Forelimb muscle (tissue), 1 donor: ENCODE measurements at regions not wholly inside any gene's neighbourhood (a gene's known extent, or its start where the extent isn't known, plus 50 kb on each side); places are given as distances from the start of the nearest gene placed in this dataset.
A peak's percentile ranks its signal among the peaks of the same experiment; 100 is the strongest.

Experiments used
- DNase-seq: peaks from one replicate; pipeline ENCODE4 v3.0.0-alpha.2; 2013; ENCODE audit warnings: low read depth

DNA sequence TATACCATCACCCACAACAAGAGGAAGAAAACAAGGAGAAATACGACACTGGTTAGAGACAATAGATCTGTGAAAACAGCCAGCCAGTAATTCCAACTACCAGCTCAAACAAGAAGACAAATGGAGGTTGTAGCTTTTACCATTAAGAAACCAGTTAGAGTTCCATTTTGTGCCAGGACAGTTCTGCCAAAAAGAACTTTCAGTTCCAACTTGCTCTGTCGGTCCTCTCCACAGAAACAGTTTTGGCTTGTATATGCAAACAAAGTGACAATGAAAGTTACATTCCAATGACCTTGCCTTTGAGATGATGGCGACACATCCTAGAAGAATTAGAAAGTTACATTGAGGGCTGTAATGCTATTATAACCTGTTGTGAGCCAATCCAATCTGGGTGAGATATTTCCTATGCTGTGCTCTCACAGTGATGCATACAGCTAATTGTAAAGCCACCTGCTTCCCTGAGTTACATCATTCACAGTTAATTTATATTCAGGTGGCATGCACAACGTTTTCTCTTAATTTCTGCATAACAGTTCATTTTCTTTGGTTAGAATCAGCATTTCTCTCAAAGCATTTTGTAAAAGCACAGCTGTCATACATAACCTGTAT is 1378.4 kb upstream of the PIK3C3 start:
- DNase-seq: no peak

DNA sequence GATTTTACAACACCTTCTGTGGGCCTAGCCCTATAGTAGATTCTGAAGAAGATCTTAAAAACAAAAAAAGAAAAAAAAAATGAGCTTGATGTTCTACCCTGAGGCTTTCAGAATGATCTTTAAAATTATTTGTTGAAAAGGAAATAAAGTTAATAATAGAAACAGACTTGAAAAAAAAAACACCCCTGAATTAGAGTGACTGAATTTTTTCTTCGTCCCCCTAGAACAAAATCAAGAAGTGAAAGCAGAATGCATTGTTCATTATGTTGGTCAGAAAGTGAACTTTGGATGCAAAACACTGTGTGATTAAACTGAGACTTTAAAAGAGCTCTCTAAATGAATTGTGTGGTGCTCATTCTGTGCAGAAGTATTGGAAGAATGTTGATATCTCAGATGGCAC is 1384.4 kb upstream of the PIK3C3 start:
- no peak for DNase-seq

DNA sequence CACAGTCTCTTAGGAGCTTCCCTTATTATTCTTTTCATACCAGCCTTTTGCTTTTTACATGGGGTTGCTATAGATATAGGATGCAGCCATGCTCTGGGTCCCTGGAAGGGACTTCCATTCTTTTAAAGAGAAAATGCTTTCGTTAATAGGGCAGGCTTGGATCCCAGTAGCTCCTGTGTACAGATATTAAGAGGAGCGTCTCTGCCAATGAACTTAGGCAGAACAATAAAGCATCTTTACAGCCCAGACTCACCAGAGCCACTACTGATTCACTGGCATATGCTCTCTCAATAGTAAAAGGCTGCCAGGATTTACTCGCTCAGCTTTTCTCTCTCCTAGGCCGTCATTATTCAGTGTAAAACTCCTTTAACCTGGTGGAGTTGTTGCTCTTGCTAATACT is 1385.4 kb upstream of the PIK3C3 start:
- no peak for DNase-seq

DNA sequence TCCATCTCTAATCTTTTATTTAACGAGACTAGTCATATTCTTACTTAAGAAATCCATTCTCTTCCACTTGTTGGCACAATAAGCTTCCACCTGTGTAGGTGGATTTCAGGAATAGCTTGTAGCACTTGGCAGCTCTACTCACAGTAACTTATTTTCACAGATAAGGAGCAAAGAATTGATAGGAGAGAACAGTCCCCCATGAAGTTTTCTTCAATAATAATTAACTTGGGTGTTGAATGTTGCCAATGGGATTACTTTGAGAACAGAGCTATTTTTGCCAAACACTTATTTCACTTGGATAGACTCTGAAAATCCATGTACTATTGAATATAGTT is 1388.6 kb upstream of the PIK3C3 start:
- no peak for DNase-seq

DNA sequence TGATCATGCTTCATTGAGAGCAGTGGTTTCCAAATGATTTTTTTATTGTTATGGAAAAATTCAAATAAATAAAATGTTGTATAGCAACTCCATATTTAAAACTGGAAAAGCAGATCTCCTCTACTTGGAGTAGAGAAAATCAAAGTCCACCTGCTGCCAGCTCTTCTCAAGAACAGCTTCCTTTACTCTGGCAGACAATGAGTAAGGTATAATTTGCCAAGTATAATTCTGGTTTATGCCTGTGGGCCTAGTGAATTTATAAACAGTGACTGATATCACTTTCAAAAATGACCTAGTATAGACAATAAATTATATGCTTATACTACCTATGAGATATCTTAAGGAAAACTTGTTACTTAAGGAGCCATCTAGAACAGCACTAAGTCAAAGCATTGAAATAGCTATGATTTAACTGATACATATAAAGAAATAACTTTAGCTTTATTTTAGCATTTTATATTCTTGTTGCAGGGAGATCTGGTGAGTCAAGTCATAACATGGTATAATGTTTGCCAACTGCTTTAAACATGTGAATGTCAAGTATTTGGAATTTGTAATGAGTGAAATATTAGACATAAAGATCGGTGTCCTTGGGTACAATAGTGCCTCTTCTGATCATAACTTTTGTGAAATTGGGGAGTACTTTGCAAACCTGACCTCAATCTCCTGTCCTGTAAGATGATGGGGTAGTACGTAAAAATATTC is 1389.1 kb upstream of the PIK3C3 start:
- no peak for DNase-seq

DNA sequence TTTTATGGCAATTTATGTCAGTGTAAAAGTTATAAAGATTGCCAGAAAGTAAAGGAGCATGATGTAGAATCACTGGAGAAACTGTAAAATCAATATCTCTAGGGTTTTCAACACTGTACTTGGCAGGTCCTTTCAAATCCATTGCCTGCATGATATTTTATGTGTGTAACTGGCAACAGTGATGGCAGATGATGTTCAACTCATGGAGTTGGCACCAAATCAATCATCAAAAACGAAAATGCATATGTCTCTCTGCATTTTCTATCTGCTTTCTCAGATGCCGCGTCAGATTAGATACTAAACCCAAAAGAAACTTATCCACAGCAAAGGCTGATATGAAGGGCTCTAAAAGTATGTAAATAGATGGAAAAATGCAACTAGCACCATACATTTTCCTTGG is 1395.5 kb upstream of the PIK3C3 start:
- no peak for DNase-seq

DNA sequence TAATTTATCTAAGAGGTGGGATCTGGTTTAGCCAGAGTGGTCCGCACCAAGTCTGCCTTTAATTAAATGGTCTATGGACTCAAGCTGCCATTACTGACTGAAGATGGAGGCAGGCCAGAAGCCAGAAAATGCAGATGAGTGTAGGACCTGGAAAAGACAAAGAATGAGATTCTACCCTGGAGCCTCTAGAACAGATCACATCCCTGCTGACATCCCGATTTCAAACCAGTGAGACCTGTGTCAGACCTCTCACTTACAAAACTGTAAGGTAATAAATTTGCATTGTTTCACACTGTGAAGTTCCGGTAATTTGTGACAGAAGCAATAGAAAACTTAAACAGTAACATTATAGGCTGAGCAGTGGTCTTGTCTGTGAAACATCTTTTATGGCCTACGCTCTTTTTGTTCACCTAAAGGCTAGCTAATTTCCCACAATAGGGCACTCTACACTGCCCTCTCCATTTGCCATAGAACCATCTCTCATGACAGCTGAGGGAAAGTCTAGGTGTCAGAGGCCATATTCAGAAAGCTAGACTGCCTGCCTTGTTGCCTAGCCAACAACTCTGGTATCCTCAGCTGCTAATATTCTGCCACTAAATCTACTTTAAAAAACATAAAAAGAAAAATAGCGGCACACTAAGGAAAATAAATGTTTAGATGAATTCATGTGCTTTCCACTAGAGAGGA is 1396.2 kb upstream of the PIK3C3 start:
- DNase-seq: no peak

DNA sequence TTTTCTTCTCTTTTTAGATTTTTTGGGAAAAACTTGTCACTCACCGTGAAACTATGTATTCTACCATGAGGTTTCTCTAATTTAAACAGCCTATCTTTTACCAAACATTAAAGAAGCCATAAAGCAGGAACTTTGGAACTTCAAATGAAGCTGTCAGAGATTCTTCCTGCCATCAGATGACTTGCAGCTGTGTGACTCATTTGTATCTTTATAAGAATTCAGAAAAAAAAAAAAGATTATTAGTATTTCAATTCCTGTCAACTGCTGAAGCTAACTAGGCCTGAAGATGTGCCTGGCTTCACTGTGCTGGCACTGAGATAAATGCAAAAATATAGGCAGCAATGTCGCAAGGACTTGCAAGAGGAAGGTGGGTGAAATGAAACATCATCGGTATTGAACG is 1399.1 kb upstream of the PIK3C3 start:
- no peak for DNase-seq

DNA sequence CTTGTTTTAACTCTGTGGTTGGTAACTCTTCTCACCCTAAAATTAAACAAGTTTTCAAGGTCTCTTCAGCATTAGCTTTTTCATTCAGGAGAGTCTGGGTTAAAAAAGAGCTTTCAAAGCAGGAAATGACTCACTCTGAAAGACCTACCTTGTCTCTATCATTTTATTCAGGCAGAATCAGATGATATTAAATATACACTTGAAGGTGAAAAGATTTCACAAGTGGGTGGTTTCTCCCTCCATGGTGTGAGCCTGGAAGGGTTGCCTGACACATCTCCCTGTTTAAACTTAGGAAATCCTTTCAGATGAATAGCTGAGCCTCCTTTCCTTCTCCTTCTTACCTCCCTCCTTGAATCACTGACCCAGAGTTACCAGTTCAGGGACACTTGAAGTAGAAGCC is 1402.0 kb upstream of the PIK3C3 start:
- DNase-seq: no peak

DNA sequence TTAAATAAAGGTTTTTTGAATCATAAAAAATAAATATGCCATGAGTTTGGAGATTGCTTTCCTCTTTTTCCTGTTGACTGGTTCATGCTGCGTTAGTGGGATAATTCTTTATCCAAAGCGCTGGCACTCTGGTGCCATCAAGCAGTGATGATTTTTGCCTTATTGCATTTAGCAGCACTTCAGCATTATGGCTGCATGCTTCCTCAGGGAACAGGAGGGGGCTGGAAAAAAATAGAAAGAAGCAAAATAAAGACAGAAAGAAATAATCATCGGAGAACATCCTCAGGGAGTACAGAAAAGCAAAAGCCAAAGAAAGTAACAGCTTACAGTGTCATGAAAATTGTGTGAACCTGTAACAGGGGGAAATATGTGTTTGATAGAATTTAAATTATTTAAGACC is 1408.2 kb upstream of the PIK3C3 start:
- DNase-seq: no peak

DNA sequence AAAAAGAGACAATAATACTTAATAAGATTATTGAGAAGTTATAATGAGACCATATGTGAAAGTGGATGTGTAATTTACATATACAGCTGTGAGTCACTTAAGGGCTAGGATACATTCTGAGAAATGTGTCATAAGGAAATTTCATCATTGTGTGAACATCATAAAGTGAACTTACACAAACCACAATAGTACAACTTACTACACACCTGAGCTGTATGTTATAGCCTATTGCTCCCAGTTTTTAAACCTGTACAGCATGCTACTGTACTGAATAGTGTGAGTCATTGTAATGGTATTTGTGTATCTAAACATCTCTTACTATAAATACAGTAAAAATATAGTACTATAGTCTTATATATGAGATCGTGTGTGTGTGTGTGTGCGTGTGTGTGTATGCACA is 1420.3 kb upstream of the PIK3C3 start:
- DNase-seq: no peak

DNA sequence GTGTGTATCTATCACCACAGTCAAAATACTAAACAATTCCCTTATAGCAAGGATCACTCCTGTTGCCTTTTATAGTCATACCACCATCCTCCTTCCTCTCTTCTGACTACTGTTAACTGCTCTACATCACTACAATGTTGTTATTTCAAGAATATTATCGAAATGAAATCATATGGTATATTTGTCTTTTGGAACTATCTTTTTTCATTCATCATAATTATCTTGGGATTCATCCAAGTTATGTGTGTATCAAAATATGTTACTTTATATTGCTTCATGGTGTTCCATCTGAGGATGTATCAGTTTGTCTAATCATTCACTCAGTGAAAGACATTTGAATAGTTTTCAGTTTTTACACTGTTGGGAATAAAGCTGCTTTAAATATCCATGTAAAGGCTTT is 1423.0 kb upstream of the PIK3C3 start:
- no peak for DNase-seq

DNA sequence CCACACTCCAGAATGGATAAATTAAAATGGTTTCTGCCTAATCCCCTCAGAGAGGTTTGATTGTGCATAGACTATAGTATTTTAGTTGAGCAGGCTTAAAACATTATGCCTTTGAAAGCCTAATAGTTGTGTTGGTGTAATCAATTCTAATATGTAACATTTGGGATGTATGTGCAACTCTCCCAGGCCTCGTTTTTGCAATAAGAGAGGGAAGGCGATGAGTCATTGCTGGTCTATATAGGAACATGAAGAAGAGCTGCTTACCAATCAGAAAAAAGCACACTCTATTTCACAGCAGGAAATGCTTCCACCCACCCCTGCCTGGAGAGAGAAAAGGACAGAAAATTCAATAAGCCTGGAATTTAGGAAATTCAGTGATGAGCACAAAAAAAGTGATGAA is 1424.0 kb upstream of the PIK3C3 start:
- no peak for DNase-seq

DNA sequence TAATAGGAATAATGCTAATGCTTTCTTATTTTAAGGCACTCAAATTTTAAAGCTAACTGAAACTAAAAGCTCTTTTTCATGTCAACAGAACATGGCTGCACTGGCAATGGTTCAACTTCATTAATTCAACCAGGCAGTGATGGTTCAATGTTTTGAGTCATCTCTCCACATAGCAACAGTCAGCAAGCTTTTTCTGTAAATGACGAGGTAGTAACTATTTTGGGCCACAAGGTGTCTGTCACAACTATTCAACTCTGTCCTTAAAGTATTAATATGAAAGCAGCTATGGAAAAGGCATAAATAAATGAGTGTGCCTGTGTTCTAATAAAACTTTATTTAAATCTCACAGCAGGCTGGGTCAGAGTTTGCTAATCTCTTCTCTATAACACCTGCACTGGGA is 1425.6 kb upstream of the PIK3C3 start:
- no peak for DNase-seq

DNA sequence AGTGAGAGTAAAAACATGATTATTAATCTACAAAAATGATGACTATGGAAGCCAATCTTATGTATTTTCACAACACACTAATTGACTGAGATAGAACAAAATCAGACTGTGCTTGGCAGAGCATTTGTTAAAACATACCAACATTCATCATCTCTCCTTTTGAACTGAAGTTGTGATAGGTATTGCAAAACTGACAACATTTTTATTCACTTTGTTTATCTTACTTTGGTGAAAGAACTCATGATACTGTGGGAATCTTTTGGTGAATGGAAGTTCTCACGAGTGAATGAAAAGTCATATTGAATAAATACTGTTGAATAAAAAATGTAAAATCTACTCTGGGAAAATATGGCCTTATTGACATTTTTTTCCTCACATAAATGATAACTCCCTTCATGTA is 1430.2 kb upstream of the PIK3C3 start:
- no peak for DNase-seq

DNA sequence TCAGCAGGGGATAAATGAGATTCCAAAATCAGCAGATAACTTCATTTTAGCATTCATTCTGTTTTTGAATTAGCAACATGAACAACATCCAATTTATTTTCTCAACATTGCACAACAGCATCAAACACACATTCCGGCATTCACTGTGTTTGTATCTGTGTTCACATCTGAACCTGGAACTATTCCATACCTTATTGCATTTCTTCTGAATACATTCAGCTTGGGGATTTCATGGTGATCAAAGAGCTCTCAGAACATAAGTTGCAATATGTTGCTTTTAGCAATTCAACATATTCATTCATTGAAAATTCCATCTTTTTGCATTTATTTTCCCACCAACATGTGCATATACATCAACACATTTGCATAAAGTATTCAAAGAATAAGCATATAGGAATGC is 1431.7 kb upstream of the PIK3C3 start:
- DNase-seq: no peak

DNA sequence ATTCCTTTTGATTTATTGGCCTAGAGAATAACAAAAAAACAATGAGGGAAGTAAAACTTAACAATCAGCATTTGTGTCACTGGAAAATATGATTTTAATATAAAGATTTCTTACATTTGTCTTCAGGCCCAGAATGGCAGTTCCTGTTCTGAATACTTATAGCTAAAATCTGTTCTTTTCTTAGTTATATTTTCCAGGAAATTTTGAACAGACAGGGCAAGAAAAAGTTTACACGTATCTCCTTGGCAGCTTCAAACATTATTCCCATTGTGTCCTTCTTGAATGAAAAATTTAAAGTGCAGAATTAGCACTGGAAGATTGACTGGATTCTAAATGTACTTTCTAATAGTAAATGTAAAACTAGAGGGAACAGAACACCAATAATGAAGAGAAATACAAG is 1454.0 kb upstream of the PIK3C3 start:
- peak; percentile 8 for DNase-seq

DNA sequence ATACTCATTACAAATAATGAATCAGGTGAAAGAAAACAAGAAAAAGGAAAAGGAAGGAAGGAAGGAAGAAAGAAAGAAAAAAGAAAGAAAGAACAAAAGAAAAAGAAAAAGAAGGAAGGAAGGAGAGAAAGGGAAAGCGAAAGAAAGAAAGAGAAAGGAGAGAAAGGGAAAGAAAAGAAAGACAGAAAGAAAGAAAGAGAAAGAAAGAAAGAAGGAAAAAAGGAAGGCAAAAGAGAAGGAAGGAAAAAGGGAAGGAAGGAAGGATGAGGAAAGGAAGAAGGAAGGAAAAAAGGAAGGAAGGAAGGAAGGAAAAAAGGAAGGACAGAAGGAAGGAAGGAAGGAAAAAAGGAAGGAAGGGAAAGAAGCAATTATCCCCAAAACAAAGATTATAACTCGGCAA is 1460.4 kb upstream of the PIK3C3 start:
- no peak for DNase-seq

DNA sequence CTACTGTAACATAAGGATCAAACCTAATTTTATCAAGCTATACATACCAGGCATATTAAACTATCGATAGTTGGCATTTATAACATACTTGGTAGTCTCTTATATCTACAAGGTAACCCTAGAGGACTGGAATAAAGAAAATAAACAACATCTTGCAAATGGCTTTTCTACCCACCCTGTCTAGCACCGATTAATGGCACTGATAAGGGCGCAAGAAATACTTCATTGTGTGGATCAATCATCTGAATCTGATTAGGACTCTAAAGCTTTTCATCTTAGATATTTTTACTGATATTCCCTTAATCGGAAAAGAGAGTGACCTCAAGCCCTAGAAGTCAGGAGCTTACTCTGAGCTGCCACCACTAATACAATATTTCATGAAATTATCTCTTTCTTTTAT is 1461.7 kb upstream of the PIK3C3 start:
- no peak for DNase-seq

DNA sequence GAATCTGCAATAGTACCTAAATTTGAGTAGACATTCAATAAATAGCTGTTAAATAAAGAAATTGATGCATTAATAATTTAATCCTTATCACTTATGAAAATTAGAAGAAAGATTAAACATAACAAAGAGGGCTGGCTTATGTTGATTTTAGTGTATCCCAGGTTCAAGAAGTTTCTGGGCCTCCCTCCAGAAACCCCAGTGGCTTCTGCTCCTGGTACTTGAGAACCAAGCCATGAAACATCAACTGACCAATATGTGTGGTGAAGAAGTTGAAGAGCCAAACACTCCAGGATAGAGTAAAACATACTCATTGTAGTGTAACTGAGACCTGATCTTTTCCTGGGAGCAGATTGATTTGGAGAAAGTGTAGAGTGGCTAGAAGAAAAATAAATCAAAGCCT is 1465.7 kb upstream of the PIK3C3 start:
- DNase-seq: no peak

DNA sequence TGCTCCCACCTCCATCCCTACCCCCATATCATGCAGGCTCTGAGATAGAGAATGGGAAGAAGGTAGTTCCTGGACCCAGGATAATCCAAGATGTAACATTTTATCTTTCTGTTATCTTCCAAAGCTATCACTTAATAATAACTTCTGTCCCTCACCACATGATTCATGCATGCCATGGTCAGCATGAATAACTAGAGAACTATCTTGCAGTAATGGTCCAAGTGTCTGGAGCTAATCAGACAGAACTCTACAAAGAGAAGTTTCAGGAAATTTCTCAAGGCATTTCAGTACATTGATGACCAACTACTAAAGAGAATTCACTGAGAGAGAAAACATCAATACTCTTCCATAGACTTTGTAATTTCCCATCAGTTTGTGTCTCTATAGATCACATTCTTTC is 1469.7 kb upstream of the PIK3C3 start:
- DNase-seq: no peak

DNA sequence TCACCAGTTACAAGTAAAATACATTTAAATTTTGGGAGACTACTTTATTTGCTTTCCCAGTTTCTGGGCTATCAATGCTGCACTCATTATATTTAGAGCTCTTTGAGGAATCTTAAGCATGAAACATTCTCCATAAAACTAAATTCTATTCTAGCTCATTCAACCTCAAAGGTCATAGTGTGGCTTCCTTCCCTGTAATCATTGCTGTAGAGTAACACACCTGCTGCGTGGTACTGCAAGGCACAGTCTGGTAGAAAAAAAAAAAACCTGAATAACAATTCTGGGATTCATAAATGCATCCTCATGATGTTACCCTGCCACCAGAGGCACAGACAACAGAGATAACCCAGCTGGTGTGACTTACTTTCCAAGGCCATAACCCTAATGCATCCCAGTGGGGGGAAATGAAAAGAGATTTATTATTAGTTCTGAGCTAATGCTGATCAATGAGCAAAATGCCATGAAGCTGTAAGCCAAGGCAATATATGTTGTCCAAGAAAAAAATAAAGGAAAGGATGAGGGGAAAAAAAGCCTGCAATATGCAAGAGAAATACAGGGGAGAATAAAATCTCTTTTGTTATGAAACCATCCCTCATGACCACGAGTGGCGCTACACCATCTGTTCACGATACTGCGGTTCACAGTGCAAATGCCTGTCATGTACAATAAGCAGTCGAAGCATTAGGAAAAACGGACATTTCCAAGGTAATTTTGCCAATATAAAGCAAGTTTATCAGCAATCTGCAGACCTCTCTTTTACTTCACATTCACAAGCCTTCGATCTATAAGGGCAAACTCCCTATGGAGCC is 1481.6 kb upstream of the PIK3C3 start:
- DNase-seq: no peak

DNA sequence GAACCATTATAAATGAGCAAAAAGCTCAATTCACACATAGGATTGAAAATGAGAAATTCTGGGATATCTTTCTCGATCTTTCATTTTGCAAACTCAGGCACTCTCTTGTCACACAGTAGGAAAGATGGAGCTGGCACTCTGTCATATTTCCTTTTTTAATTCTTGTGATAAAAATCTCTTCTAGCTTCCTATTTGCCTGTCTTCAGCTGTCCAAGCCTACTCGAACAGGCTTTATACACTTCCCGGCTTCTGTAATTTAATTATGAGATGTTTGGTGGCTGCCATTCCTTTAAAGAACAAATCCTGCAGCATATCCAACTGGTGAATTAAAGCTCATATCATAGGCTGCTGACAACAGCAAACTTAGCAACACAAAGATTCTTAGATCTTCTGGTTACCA is 1484.3 kb upstream of the PIK3C3 start:
- no peak for DNase-seq
